Dedifferentiated amniotic fluid mesenchymal stem cell (primary cell): ENCODE measurements at regions not wholly inside any gene's neighbourhood (a gene's known extent, or its start where the extent isn't known, plus 50 kb on each side); places are given as distances from the start of the nearest gene placed in this dataset.
"Not testable (repeated sequence)": the region's sequence is repeated elsewhere in the genome, so short reads cannot be mapped to it uniquely, and the experiment has no call there.

Experiments used
- DNase-seq: peaks from one replicate; pipeline ENCODE4 v3.0.0-alpha.2; 2016; ENCODE audit errors: extremely low spot score

DNA sequence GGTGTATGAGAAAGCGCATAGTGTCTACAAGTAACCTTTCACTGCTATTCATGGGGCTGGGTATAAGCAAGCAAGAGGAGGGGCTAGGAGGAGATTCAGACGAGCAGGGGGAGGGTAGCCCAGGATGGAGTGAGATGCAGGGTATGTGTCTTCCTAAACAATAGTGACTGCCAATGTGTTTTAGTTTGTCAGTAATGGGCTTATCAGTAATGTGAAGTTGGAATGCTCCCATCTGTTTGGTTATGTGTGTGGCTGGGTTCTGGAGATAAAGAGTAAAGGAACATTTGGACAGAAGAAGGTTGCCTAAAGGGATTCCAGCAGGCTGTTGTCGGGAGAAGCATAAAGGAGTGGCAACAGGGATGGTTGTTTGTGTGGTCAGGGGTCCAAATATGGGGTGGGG, 62.7 kb upstream of the EZR start:
- DNase-seq, result not testable (repeated sequence)

DNA sequence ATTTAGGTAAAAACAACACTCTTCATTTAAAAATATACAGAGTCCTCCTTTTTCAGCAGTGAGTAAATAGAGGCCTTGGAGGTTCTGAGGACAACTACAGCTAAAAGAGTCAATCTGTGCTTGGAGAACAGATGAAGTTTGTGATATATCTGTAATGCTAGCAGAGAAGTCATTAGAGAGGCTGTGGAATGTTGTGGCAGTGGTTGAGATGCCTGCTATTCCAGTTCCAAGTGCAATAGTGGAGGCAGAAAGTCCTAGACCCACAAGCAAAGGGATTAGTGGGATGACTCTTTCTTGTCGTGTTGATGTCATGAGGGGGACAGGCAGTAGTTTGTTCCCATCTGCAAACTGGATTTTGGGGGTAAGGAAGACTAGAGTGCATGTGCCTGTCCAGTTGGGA, 62.1 kb upstream of the EZR start:
- not testable (repeated sequence) for DNase-seq

DNA sequence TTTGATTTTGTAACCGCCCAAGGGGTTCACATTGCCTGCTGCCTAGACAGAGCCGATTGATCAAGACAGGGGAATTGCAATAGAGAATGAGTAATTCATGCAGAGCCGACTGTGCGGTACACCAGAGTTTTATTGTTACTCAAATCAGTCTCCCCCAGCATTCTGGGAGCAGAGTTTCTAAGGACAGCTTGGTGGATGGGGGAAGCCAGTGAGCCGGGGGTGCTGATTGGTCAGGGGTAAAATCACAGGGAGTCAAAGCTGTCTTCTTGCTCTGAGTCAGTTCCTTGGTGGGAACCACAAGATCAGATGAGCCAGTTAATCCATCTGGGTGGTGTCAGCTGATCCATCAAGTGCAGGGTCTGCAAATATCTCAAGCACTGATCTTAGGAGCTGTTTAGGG, 60.0 kb upstream of the EZR start:
- DNase-seq, result no peak

DNA sequence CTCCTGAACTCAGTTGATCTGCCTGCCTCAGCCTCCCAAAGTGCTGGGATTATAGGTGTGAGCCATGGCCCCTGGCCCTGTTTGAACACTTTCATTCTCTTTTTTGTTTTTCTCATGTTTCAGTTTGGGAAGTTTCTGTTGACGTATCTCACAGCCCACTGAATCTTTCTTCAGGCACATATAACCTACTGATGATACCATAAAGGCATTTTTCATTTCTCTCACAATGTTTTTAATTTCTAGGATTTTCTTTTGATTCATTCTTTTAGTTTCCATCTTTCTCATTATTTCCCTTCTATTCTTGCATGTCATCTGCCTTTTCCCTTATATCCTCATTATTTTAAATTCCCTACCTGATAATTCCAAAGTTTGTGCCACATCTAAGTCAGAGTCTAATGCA, 58.5 kb upstream of the EZR start:
- no peak for DNase-seq

DNA sequence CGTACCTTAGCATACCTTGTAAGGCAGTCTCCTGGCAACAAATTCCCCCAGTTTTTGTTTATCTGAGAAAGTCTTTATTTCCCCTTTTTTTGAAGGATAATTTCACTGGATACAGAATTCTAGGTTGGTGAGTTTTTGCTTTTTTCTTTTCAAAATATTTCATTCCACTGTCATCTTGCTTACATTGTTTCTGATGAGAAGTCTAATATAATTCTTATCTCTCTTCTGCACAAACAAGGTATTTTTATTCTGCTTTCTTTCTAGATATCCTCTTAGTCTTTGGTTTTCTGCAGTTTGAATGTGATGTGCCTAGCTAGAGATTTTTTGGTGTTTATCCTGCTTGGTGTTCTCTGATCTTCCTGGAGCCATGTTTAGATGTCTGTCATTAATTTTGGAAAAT, 57.7 kb upstream of the EZR start:
- no peak for DNase-seq

- DNase-seq, result no peak
These were observed 51.4 kb upstream of the EZR start for GRCh38 chr6:158870649-158870957.

GRCh38 chr6:158869826-158870648, 50.9 kb upstream of the EZR start:
- DNase-seq, result peak; percentile 51

- DNase-seq, result peak; percentile 32
These were observed 50.0 kb upstream of the EZR start for GRCh38 chr6:158868890-158869825.
